Stimulated activated CD4-positive, alpha-beta T cell treated with anti-CD3 and anti-CD28 coated beads, TNF-alpha, amount 100 ng/mL, for 4 hours (primary cell): ENCODE measurements at regions not wholly inside any gene's neighbourhood (a gene's known extent, or its start where the extent isn't known, plus 50 kb on each side); places are given as distances from the start of the nearest gene placed in this dataset.

ENCODE experiments used
- DNase-seq, 3 experiments: peaks; one replicate each; pipeline ENCODE4 v3.0.0-alpha.2; 2020; ENCODE audit warnings: low read depth in 3 of 3

- DNase-seq: no peak
These were observed 183.5 kb downstream of the CBLN2 start for GRCh38 chr18:72360634-72361033.

GRCh38 chr18:72342933-72343332 is 201.2 kb downstream of the CBLN2 start:
- no peak for DNase-seq

- no peak for DNase-seq
These were observed 204.2 kb downstream of the CBLN2 start for GRCh38 chr18:72339976-72340375.

GRCh38 chr18:72336786-72337185 is 207.4 kb downstream of the CBLN2 start:
- DNase-seq: no peak

- DNase-seq: no peak
These were observed 214.6 kb downstream of the CBLN2 start for GRCh38 chr18:72329533-72329932.

GRCh38 chr18:72325307-72325706 is 218.8 kb downstream of the CBLN2 start:
- no peak for DNase-seq

GRCh38 chr18:72324677-72325076 is 219.5 kb downstream of the CBLN2 start:
- no peak for DNase-seq

GRCh38 chr18:72316497-72316896 is 227.6 kb downstream of the CBLN2 start:
- no peak for DNase-seq

- DNase-seq: no peak
These were observed 260.8 kb downstream of the CBLN2 start for GRCh38 chr18:72283148-72283925.

GRCh38 chr18:72273025-72273424 is 271.1 kb downstream of the CBLN2 start:
- DNase-seq: no peak

GRCh38 chr18:72261590-72261989 is 282.6 kb downstream of the CBLN2 start:
- DNase-seq: no peak

- no peak for DNase-seq
These were observed 298.1 kb downstream of the CBLN2 start for GRCh38 chr18:72246076-72246475.

- no peak for DNase-seq
These were observed 308.7 kb downstream of the CBLN2 start for GRCh38 chr18:72235422-72235821.

- DNase-seq: no peak
These were observed 311.0 kb downstream of the CBLN2 start for GRCh38 chr18:72233106-72233505.

- DNase-seq: no peak
These were observed 311.5 kb downstream of the CBLN2 start for GRCh38 chr18:72232644-72233043.

- DNase-seq: no peak
These were observed 318.2 kb downstream of the CBLN2 start for GRCh38 chr18:72225958-72226357.

GRCh38 chr18:72223733-72224132 is 320.4 kb downstream of the CBLN2 start:
- DNase-seq: no peak

- no peak for DNase-seq
These were observed 335.0 kb downstream of the CBLN2 start for GRCh38 chr18:72208920-72209676.

- no peak for DNase-seq
These were observed 336.9 kb downstream of the CBLN2 start for GRCh38 chr18:72207280-72207679.

- DNase-seq: no peak
These were observed 337.3 kb downstream of the CBLN2 start for GRCh38 chr18:72206814-72207213.

GRCh38 chr18:72201032-72201431 is 343.1 kb downstream of the CBLN2 start:
- DNase-seq: no peak

GRCh38 chr18:72197591-72197990 is 346.6 kb downstream of the CBLN2 start:
- no peak for DNase-seq

GRCh38 chr18:72194072-72194471 is 350.1 kb downstream of the CBLN2 start:
- DNase-seq: no peak
